ENCODE measurements at regions not wholly inside any gene's neighbourhood (a gene's known extent, or its start where the extent isn't known, plus 50 kb on each side); places are given as distances from the start of the nearest gene placed in this dataset.
"Not testable (repeated sequence)": the region's sequence is repeated elsewhere in the genome, so short reads cannot be mapped to it uniquely, and the experiment has no call there.

DNA sequence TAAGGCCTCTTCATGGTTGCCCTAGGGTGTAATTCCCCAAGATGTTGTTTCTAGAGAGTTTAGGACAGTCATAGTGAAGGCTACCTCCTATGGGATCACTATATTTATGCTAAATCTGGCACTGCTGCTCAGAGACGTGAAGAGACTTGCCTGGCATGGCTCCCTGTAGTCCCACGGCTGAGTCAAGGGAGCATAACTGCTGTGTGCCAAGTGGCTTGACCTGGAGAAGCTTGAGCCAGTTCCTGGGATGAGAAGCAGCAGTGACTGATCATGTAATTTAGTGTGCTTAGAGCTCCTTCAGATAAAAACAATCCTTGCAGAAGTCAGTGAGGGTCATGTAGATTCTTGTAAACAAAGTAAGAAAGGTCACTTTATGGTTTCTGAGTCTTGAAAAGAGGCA, 68.9 kb upstream of the TSPAN2 start:
- Histone ChIP-seq H3K27me3 (replicated peaks; ENCODE audit: insufficient read depth, low read length) (no peaks in the 10 kb centered on the region), H3K9me3 (replicated peaks; ENCODE audit: insufficient read depth, low read length) (no peaks in the 10 kb centered on the region), H3K9ac (ENCODE audit: low read length) (no peak overlapping the region), H3K4me3 (ENCODE audit: low read length) (no peak overlapping the region), H3K4me1 (ENCODE audit: low read length) (no peaks in the 10 kb centered on the region), H3K4me2 (ENCODE audit: low read depth, low read length) (no peak overlapping the region), H3K9me2 (replicated peaks; ENCODE audit: insufficient read depth, low read length) (no peaks in the 10 kb centered on the region), H2AFZ (ENCODE audit: low read length) (no peak overlapping the region), H4K20me1 (ENCODE audit: insufficient read depth, low read length) (no peaks in the 10 kb centered on the region), H3F3A (ENCODE audit: insufficient read depth, low read length) (no peaks in the 10 kb centered on the region), H3K27ac (ENCODE audit: low read length) (no peak overlapping the region), H3K79me2 (ENCODE audit: low read length) (no peaks in the 10 kb centered on the region), H3K36me3 (replicated peaks; ENCODE audit: insufficient read depth, low read length) (no peaks in the 10 kb centered on the region)
- no peak for DNase-seq
- TF ChIP-seq EZH2phosphoT487 (IDR thresholded peaks at IDR 0.05; ENCODE audit: low read length): no peak
- TF ChIP-seq, protein P1, sequence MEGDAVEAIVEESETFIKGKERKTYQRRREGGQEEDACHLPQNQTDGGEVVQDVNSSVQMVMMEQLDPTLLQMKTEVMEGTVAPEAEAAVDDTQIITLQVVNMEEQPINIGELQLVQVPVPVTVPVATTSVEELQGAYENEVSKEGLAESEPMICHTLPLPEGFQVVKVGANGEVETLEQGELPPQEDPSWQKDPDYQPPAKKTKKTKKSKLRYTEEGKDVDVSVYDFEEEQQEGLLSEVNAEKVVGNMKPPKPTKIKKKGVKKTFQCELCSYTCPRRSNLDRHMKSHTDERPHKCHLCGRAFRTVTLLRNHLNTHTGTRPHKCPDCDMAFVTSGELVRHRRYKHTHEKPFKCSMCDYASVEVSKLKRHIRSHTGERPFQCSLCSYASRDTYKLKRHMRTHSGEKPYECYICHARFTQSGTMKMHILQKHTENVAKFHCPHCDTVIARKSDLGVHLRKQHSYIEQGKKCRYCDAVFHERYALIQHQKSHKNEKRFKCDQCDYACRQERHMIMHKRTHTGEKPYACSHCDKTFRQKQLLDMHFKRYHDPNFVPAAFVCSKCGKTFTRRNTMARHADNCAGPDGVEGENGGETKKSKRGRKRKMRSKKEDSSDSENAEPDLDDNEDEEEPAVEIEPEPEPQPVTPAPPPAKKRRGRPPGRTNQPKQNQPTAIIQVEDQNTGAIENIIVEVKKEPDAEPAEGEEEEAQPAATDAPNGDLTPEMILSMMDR (IDR thresholded peaks at IDR 0.05; ENCODE audit: low read length): no peak
- no peak for TF ChIP-seq EZH2 (optimal IDR thresholded peaks at IDR 0.05; ENCODE audit: low read depth, low read length)

DNA sequence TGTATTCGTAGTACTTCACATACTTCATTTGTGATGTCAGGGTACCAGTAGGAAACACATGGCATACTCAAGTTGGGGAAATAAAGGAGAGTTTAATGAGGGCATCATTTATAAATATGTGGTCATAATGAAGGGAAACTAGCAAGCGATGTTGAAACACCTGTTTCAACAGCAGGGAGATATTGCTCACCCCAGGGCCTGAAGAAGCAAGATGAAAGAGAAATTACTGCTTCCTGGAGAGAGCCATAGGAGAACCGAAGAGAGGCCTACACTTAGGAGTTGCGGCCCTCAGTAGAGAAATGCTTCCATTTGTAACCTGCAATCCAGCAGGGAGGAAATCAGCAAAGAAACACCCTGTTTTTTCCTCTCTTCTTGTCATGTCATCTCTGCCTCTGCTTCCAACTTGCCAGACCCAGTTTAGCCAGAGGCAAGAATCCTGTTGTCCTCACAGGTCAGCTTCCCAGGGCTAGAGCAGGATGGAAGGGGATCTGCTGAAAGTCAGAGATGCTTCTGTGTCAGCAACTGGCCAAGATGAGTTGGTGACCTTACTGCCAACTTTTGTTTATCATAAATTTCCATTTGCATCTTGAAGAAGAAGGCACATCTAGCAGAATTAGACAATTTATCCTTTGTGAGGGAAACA, 67.6 kb upstream of the TSPAN2 start:
- H3K9me3 ChIP-seq (replicated peaks; ENCODE audit: insufficient read depth, low read length): no peaks in the 10 kb centered on the region

DNA sequence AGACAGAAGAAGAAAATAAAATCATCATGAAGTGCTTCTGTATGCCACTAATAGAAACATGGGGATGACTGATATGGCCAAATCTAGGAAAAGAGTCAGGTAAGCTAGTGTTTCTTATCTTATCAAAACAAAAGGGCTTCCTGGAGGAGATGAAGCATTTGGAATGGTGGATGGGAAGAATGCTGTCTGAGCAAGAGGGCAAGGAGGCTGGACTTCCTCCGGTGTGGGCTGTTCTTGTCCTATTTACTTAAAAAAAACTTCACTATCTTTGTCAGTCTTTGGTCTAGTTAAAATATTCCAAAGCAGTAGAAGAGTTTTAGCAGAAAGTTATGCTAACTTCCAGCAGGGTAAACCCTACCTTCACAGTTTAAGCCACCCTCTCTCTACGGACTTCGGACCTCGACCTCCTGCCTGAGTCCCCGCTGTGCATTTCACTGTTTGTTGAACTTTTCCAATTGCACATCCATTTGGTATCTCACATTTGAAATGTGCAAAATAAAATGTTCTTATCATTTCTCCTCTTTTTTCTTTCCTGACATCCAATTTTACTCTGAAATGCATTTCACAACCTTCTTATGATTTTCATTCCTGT, 64.8 kb upstream of the TSPAN2 start:
- no peaks in the 10 kb centered on the region for H3K9me3 ChIP-seq (replicated peaks; ENCODE audit: insufficient read depth, low read length)
- TF ChIP-seq, protein P1 (IDR thresholded peaks at IDR 0.05; ENCODE audit: low read length): no peak
- TF ChIP-seq EZH2 (optimal IDR thresholded peaks at IDR 0.05; ENCODE audit: low read depth, low read length): no peak
- TF ChIP-seq EZH2phosphoT487 (IDR thresholded peaks at IDR 0.05; ENCODE audit: low read length): no peak
- H3K4me3 ChIP-seq (ENCODE audit: low read length): no peak overlapping the region
- no peaks in the 10 kb centered on the region for H3K79me2 ChIP-seq (ENCODE audit: low read length)
- H3K27me3 ChIP-seq (replicated peaks; ENCODE audit: insufficient read depth, low read length): no peaks in the 10 kb centered on the region
- no peak overlapping the region for H2AFZ ChIP-seq (ENCODE audit: low read length)
- no peak overlapping the region for H3K9ac ChIP-seq (ENCODE audit: low read length)
- H3K9me2 ChIP-seq (replicated peaks; ENCODE audit: insufficient read depth, low read length): no peaks in the 10 kb centered on the region
- no peak for DNase-seq
- no peaks in the 10 kb centered on the region for H3F3A ChIP-seq (ENCODE audit: insufficient read depth, low read length)
- H3K4me2 ChIP-seq (ENCODE audit: low read depth, low read length): no peak overlapping the region
- H3K4me1 ChIP-seq (ENCODE audit: low read length): no peaks in the 10 kb centered on the region
- no peak overlapping the region for H3K27ac ChIP-seq (ENCODE audit: low read length)
- no peaks in the 10 kb centered on the region for H4K20me1 ChIP-seq (ENCODE audit: insufficient read depth, low read length)
- no peaks in the 10 kb centered on the region for H3K36me3 ChIP-seq (replicated peaks; ENCODE audit: insufficient read depth, low read length)

More for the DNA sequence above, 67.6 kb upstream of the TSPAN2 start:
- Histone ChIP-seq H3K36me3 (replicated peaks; ENCODE audit: insufficient read depth, low read length) (no peaks in the 10 kb centered on the region), H4K20me1 (ENCODE audit: insufficient read depth, low read length) (no peaks in the 10 kb centered on the region), H3K9ac (ENCODE audit: low read length) (no peak overlapping the region), H3K9me2 (replicated peaks; ENCODE audit: insufficient read depth, low read length) (no peaks in the 10 kb centered on the region), H3K4me2 (ENCODE audit: low read depth, low read length) (no peak overlapping the region), H3K27me3 (replicated peaks; ENCODE audit: insufficient read depth, low read length) (no peaks in the 10 kb centered on the region), H3K4me3 (ENCODE audit: low read length) (no peak overlapping the region), H3K4me1 (ENCODE audit: low read length) (no peaks in the 10 kb centered on the region), H2AFZ (ENCODE audit: low read length) (no peak overlapping the region), H3K79me2 (ENCODE audit: low read length) (no peaks in the 10 kb centered on the region), H3K27ac (ENCODE audit: low read length) (no peak overlapping the region), H3F3A (ENCODE audit: insufficient read depth, low read length) (no peaks in the 10 kb centered on the region)
- DNase-seq: no peak
- TF ChIP-seq EZH2phosphoT487 (IDR thresholded peaks at IDR 0.05; ENCODE audit: low read length) (no peak), EZH2 (optimal IDR thresholded peaks at IDR 0.05; ENCODE audit: low read depth, low read length) (no peak)
- TF ChIP-seq, protein P1 (IDR thresholded peaks at IDR 0.05; ENCODE audit: low read length): no peak

DNA sequence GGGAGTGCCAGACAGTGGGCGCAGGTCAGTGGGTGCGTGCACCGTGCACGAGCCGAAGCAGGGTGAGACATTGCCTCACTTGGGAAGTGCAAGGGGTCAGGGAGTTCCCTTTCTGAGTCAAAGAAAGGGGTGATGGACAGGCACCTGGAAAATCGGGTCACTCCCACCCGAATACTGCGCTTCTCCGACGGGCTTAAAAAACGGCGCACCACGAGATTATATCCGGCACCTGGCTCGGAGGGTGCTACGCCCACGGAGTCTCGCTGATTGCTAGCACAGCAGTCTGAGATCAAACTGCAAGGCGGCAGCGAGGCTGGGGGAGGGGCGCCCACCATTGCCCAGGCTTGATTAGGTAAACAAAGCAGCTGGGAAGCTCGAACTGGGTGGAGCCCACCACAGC, 58.6 kb upstream of the TSPAN2 start:
- not testable (repeated sequence) for H3F3A ChIP-seq (ENCODE audit: insufficient read depth, low read length); H4K20me1 ChIP-seq (ENCODE audit: insufficient read depth, low read length); H3K4me3 ChIP-seq (ENCODE audit: low read length); H3K36me3 ChIP-seq (replicated peaks; ENCODE audit: insufficient read depth, low read length); H3K4me2 ChIP-seq (ENCODE audit: low read depth, low read length); DNase-seq; H3K4me1 ChIP-seq (ENCODE audit: low read length); H2AFZ ChIP-seq (ENCODE audit: low read length); H3K79me2 ChIP-seq (ENCODE audit: low read length); H3K9me2 ChIP-seq (replicated peaks; ENCODE audit: insufficient read depth, low read length); H3K9me3 ChIP-seq (replicated peaks; ENCODE audit: insufficient read depth, low read length); H3K27me3 ChIP-seq (replicated peaks; ENCODE audit: insufficient read depth, low read length); H3K9ac ChIP-seq (ENCODE audit: low read length); H3K27ac ChIP-seq (ENCODE audit: low read length)

All from MM.1S (cell line).